ENCODE measurements at regions not wholly inside any gene's neighbourhood (a gene's known extent, or its start where the extent isn't known, plus 50 kb on each side); places are given as distances from the start of the nearest gene placed in this dataset.
A peak's percentile ranks its signal among the peaks of the same experiment; 100 is the strongest.
"Not testable (repeated sequence)": the region's sequence is repeated elsewhere in the genome, so short reads cannot be mapped to it uniquely, and the experiment has no call there.

- DNase-seq (ENCODE audit: low spot score): no peak
Measured at GRCh38 chr2:225254363-225254762, 145.1 kb upstream of the NYAP2 start.

DNA sequence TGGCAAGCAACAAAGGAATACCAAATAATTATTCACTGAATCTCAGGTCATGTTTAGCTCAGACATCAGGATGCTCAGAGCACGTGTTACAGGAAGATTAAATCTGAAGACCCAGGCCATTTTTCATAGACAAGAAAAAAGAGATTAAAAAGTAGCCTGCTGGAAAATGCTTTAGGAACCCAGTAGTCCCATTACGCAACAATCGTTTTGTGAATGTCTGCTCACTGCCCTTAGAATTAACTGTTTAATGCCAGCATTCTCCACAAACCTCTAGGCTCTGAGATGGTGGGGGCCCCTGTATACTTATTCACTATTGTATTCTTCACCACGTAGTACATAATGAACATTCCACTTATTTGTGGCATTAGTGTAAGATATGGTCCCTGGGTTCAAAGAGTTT, 154.6 kb upstream of the NYAP2 start:
- DNase-seq (ENCODE audit: low spot score): no peak

DNA sequence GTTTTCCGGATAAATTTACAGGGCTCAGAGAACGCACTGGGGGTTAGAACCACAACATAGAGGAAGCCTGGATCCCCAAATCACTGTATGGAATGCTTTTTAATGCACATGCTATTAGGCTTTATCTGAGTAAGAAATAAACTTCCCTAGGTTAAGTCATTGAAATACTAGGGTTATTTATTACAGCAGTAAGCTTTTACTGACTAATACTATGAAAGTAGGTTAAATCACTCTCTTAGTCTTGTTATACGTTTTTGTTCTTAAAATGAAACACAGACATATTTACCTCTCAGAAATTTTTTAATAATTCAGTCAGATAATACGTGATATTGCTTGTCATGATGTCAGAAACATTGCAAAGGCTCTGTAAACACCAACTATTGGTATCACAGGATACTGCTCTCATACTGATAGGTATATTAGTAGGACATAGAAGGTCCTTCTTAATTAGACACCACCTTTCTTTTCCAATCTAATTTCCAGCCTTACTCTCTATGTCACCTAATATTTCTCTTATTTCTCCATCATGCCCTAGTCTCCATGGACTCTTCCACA, 162.7 kb upstream of the NYAP2 start:
- no peak for DNase-seq (ENCODE audit: low spot score)

GRCh38 chr2:225233234-225233633, 166.3 kb upstream of the NYAP2 start:
- no peak for DNase-seq (ENCODE audit: low spot score)

DNA sequence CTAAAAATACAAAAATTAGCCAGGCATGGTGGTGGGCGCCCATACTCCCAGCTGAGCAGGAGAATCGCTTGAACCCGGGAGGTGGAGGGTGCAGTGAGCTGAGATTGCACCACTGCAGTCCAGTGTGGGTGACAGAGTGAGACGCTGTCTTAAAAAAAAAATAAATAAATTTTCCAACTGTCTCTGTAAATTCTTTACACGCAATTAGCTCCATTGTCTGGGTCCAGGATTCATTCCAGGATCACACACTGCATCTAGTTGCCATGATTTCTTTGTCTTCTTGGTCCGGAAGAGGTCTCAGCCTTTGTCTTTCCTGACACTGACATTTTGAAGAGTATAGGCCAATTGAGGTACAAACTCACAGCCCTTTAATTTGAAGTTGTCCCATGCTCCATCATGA, 167.6 kb upstream of the NYAP2 start:
- DNase-seq (ENCODE audit: low spot score): no peak

GRCh38 chr2:225229346-225229745, 170.2 kb upstream of the NYAP2 start:
- not testable (repeated sequence) for DNase-seq (ENCODE audit: low spot score)

DNA sequence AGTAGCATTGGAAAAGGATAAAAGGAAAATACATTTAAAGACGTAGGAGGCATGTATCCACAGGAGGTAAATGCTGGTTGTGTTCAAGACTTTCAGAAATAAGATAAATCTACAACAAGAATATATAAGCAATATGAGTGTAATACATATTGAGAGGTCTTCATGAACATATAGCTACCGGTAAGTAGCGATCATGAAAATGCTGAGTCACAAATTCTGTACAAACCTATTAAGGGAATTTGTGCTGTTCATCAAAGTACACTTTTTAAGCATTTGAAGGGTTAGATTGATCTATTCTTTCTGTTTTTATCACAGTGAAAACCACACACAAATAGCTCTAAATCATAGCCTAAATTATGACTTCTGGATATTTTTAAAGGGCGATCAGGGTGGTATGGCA, 173.1 kb upstream of the NYAP2 start:
- DNase-seq (ENCODE audit: low spot score): no peak

- DNase-seq (ENCODE audit: low spot score): no peak
Measured at GRCh38 chr2:225223301-225223700, 176.2 kb upstream of the NYAP2 start.

GRCh38 chr2:225207471-225207870, 165.2 kb upstream of the DOCK10 start:
- DNase-seq (ENCODE audit: low spot score): no peak

GRCh38 chr2:225207043-225207442, 164.8 kb upstream of the DOCK10 start:
- DNase-seq (ENCODE audit: low spot score): no peak

GRCh38 chr2:225196579-225196978, 154.3 kb upstream of the DOCK10 start:
- DNase-seq (ENCODE audit: low spot score): no peak

GRCh38 chr2:225192869-225193268, 150.6 kb upstream of the DOCK10 start:
- DNase-seq (ENCODE audit: low spot score): no peak

DNA sequence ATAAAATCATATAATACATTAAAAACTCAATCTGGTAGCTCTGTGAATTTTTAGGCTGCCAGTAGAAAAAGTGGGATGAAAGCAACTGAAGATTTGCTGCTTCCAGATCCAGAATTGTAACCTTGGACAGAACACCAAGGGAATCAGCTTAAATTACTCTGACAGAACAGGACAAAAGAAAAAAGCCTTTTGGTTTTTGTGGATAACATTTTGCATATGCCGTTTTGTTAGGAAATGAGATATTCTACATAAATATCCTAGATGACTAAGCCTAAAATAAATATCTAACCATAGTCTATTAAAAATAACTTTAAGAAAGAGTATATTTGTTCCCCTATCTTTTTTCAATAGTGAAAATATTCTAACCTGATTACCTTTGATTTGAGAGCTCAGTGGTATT, 148.7 kb upstream of the DOCK10 start:
- no peak for DNase-seq (ENCODE audit: low spot score)

DNA sequence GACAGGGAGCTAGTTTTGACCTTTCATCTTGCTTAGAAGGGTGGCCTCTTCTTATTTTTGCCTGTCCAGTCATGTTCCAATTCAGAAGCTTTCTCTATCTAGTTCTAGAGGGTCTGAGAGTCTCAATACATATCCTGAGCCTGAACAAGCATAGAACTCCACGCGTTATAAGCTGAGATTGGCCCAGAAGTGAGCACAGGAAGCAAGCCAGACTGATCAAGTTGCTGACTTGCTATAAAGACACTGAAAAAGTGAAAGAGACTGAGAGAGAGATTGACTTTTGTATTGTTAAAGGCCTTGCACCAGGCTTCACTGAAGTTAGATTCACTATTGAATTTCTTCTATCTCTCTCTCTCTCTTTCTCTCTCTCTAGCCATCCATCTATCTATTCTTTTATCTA, 142.7 kb upstream of the DOCK10 start:
- no peak for DNase-seq (ENCODE audit: low spot score)

DNA sequence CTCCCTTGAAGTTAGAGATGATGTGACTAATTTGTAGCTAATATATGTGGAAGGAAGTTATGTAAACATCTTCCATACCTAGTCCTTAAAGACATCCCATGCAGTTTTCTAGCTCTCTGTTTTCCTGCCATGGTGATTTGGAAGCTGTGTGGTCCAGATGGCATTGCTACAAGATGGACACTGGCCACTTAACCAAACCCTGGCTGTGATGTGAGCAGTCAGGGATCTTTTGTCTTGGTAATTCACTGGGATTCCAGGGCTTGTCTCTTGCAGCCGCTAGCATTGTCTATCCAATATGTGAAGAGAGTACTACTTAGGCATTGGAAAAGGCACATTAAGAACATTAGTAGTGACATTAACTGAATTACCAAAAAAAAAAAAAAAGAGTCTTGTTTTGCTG, 139.9 kb upstream of the DOCK10 start:
- DNase-seq (ENCODE audit: low spot score): no peak

DNA sequence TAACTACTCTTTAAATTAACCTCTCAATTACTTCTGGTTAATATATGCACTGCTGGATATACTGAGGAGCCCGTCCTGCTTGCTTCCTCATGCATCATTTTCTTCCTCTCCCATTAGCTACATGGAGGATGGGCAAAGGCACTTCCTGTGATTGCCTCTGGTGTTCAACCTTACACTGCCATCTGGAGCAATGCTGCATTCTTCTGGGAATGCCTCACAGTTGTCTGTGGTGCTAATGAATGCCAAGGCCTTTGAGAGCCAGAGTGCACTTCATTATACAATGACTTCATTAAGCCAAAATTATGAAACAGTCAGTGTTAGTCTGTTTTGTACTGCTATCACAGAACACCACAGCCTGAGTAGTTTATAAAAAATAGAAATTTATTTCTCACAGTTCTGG, 134.8 kb upstream of the DOCK10 start:
- DNase-seq (ENCODE audit: low spot score): peak; percentile 57

DNA sequence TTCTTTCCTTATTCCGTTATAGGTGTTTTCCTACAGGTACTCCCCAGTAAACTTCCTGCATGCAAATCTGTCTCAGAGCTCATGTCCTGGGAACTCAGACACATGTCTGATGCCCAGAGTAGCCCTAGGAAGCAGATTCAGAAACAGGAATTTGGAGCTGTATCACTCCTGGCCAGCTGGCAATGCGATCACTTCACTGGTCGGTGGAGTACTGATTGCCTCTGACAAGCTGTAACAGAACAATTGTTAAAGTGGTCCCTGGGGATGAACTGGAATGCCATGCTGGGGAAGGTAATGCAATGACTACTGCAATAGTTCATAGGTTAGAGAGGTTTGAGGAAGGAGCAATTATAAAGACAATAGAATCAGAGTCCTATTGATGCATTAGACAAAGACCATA, 131.6 kb upstream of the DOCK10 start:
- DNase-seq (ENCODE audit: low spot score): no peak

- no peak for DNase-seq (ENCODE audit: low spot score)
Measured at GRCh38 chr2:225171350-225171749, 129.1 kb upstream of the DOCK10 start.

DNA sequence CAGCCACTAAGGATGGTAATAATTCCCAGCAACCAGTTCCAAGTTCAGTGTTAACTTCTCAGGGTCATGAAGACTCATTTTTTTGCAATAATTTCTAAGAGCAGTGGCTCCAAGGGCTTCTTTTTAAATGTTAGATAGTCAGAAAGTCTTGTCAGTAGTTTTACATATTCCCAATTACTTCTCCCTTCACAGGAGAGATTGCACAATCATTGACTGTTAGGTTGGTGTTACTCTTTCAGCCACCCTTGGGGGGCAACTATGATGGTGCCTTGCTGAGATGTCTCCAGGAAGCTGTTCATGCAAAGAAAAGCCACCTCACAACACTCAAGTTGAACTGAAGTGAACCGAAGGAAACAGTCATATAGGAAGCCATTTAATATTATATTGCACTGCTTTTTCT, 127.9 kb upstream of the DOCK10 start:
- no peak for DNase-seq (ENCODE audit: low spot score)

GRCh38 chr2:225169396-225169795, 127.1 kb upstream of the DOCK10 start:
- no peak for DNase-seq (ENCODE audit: low spot score)

- DNase-seq (ENCODE audit: low spot score): peak; percentile 63
Measured at GRCh38 chr2:225165052-225165451, 122.8 kb upstream of the DOCK10 start.

DNA sequence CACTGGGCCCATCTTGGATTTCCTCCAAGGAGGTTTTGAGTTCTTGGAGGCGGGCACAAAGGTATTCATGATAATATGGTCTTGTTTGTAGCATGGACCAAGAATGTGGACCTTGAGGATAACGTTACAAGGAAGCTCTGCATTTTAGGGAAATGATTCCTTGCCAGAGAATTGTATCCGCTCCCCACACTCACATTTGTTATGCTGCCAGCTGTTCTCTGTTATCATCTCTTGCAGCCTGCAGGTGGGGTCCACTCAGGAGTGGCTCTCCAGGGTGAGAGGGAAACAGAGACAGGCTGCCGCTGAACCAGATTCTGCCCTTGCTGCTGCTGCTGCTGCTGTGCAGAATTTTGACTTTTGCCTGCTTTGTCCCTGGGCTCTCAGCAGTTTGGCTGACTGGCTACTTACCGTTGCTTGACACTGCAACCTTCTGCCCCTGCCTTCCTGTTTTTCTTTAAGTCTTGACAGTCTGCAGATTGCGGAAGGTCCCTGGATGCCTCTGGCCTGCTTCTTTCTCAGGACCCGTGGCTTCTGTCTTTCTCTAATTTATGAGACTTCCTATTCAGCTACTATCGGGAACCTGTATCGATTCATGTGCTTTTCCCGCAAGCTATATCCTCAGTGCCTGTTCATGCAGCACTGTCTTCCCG, 122.3 kb upstream of the DOCK10 start:
- DNase-seq (ENCODE audit: low spot score): no peak

- no peak for DNase-seq (ENCODE audit: low spot score)
Measured at GRCh38 chr2:225158360-225158759, 116.1 kb upstream of the DOCK10 start.

DNA sequence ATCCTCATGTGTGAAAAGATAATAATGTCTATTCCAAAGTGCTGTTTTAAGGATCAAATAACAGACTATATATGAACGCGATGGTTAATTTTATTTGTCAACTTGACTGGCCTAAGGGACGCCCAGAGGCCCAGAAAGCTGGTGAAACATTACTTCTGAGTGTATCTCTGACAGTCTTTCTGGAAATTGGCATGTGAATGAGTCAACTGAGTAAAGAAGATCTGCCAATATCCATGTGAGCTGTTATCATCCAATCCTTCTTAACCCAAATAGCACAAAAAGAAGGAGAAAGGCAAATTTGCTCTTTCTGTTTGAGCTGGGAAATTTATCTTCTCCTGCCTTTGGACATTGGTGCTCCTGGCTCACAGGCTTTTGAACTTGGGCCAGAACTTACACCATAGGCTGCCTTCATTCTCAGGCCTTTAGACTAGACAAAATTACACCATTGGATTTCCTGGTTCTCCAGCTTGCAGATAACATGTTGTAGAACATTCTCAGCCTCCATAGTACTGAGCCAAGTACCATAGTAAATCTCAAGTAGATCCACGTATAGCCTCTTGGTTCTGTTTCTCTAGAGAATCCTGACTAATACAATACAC, 114.7 kb upstream of the DOCK10 start:
- DNase-seq (ENCODE audit: low spot score): no peak
